ENCODE measurements at regions not wholly inside any gene's neighbourhood (a gene's known extent, or its start where the extent isn't known, plus 50 kb on each side); places are given as distances from the start of the nearest gene placed in this dataset.
"Not testable (repeated sequence)": the region's sequence is repeated elsewhere in the genome, so short reads cannot be mapped to it uniquely, and the experiment has no call there.

DNA sequence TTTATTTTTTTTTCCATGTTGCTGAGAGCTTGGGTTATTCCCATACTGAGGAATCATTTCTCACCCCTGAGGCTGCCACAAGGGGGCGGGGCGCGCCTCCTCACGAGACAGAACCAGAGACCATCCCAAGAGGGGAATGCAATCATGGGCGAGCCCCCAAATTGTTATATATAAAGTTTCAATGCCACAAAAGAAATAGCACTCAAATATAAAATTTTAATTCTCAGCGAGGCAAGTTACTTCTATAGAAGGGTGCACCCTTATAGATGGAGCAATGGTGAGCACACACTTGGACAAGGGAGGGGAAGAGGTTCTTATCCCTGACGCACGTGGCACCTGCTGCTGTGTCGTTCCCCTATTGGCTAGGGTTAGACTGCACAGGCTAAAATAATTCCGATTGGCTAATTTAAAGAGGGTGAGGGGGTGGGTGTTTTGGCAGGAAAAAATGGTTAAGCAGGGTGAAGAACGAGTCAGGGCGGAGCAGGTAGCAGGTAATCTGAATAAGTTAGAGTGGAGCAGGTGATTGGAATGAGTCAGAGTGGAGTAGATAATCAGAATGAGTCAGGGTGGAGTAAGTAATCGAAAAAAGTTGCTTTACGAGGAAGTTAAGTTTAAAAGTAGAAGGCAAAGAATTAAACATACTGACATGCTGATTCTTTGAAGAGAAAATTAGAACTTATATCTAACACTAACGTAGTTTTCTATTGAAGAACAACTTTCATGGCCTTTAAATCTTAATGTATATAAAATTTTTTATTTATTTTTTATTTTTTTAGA, 177.5 kb downstream of the MTCL1 start:
- peak; percentile 49; the same call in 1 of the 3 replicates for ATAC-seq (ENCODE audit: low read depth)
- H3K27me3 ChIP-seq (ENCODE audit: insufficient read depth, poor library complexity, severe bottlenecking), result no peaks in the 10 kb centered on the region
- peak overlapping the region; percentile 47 for H3K27ac ChIP-seq (ENCODE audit: poor library complexity, severe bottlenecking)
- no peak overlapping the region for H3K4me3 ChIP-seq (ENCODE audit: severe bottlenecking)
- H3K9me3 ChIP-seq (ENCODE audit: severe bottlenecking), result no peaks in the 10 kb centered on the region
- DNase-seq (ENCODE audit: low spot score), result no peak
- H3K36me3 ChIP-seq (ENCODE audit: low read depth), result no peaks in the 10 kb centered on the region
- TF ChIP-seq, protein P1, sequence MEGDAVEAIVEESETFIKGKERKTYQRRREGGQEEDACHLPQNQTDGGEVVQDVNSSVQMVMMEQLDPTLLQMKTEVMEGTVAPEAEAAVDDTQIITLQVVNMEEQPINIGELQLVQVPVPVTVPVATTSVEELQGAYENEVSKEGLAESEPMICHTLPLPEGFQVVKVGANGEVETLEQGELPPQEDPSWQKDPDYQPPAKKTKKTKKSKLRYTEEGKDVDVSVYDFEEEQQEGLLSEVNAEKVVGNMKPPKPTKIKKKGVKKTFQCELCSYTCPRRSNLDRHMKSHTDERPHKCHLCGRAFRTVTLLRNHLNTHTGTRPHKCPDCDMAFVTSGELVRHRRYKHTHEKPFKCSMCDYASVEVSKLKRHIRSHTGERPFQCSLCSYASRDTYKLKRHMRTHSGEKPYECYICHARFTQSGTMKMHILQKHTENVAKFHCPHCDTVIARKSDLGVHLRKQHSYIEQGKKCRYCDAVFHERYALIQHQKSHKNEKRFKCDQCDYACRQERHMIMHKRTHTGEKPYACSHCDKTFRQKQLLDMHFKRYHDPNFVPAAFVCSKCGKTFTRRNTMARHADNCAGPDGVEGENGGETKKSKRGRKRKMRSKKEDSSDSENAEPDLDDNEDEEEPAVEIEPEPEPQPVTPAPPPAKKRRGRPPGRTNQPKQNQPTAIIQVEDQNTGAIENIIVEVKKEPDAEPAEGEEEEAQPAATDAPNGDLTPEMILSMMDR (IDR thresholded peaks at IDR 0.05; ENCODE audit: poor library complexity, severe bottlenecking), result peak; percentile 31
- peaks cover 4% of the 10 kb centered on the region for H3K4me1 ChIP-seq (ENCODE audit: insufficient read depth, poor library complexity, severe bottlenecking)

DNA sequence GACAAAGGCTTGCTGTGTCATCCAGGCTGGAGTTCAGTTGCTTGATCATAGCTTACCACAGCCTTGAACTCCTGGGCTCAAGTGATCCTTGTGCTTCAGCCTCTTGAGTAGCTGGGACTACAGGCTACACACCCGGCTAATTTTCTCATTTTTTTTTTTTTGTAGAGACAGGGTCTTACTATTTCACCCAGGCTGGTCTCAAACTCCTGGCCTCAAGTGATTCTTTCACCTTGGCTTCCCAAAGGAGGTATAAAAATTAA, 178.0 kb downstream of the MTCL1 start:
- ATAC-seq (ENCODE audit: low read depth), result no peak
- TF ChIP-seq, protein P1 (IDR thresholded peaks at IDR 0.05; ENCODE audit: poor library complexity, severe bottlenecking), result no peak
- Histone ChIP-seq H3K36me3 (ENCODE audit: low read depth) (no peaks in the 10 kb centered on the region), H3K4me3 (ENCODE audit: severe bottlenecking) (no peak overlapping the region), H3K27me3 (ENCODE audit: insufficient read depth, poor library complexity, severe bottlenecking) (no peaks in the 10 kb centered on the region), H3K27ac (ENCODE audit: poor library complexity, severe bottlenecking) (peak overlapping the region; percentile 47), H3K4me1 (ENCODE audit: insufficient read depth, poor library complexity, severe bottlenecking) (peaks cover 4% of the 10 kb centered on the region), H3K9me3 (ENCODE audit: severe bottlenecking) (no peaks in the 10 kb centered on the region)
- DNase-seq (ENCODE audit: low spot score), result no peak

DNA sequence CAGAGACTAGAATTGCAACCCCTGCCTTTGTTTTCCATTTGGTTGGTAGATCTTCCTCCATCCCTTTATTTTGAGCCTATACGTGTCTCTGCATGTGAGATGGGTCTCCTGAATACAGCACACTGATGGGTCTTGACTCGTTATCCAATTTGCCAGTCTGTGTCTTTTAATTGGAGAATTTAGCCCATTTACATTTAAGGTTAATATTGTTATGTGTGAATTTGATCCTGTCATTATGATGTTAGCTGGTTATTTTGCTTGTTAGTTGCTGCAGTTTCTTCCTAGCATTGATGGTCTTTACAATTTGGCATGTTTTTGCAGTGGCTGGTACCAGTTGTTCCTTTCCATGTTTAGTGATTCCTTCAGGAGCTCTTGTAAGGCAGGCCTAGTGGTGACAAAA, 182.5 kb downstream of the MTCL1 start:
- not testable (repeated sequence) for DNase-seq (ENCODE audit: low spot score); H3K27me3 ChIP-seq (ENCODE audit: insufficient read depth, poor library complexity, severe bottlenecking); H3K9me3 ChIP-seq (ENCODE audit: severe bottlenecking); H3K36me3 ChIP-seq (ENCODE audit: low read depth); H3K4me3 ChIP-seq (ENCODE audit: severe bottlenecking); ATAC-seq (ENCODE audit: low read depth); H3K27ac ChIP-seq (ENCODE audit: poor library complexity, severe bottlenecking)
- peaks cover 14% of the 10 kb centered on the region for H3K4me1 ChIP-seq (ENCODE audit: insufficient read depth, poor library complexity, severe bottlenecking)

DNA sequence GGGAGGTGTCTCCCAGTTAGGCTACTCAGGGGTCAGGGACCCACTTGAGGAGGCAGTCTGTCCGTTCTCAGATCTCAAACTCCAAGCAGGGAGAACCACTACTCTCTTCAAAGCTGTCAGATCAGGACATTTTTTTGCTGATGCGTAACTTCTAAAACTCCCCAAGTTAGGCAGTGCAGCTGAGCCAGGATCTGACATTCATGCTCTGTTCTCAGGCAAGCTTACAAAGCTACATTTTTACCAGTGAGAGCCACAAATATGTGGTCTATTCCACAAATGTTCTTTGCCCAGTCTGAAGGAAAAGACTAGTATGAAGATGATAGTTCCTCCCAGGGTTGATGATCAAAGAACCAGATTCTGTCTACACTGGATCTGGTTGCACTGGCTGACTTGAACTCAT, 184.1 kb downstream of the MTCL1 start:
- Histone ChIP-seq H3K36me3 (ENCODE audit: low read depth) (no peaks in the 10 kb centered on the region), H3K4me3 (ENCODE audit: severe bottlenecking) (no peak overlapping the region), H3K27me3 (ENCODE audit: insufficient read depth, poor library complexity, severe bottlenecking) (no peaks in the 10 kb centered on the region), H3K9me3 (ENCODE audit: severe bottlenecking) (no peaks in the 10 kb centered on the region), H3K27ac (ENCODE audit: poor library complexity, severe bottlenecking) (peak overlapping the region; percentile 97), H3K4me1 (ENCODE audit: insufficient read depth, poor library complexity, severe bottlenecking) (peaks cover 14% of the 10 kb centered on the region)
- DNase-seq (ENCODE audit: low spot score), result no peak
- TF ChIP-seq, protein P1 (IDR thresholded peaks at IDR 0.05; ENCODE audit: poor library complexity, severe bottlenecking), result no peak
- ATAC-seq (ENCODE audit: low read depth), result no peak

DNA sequence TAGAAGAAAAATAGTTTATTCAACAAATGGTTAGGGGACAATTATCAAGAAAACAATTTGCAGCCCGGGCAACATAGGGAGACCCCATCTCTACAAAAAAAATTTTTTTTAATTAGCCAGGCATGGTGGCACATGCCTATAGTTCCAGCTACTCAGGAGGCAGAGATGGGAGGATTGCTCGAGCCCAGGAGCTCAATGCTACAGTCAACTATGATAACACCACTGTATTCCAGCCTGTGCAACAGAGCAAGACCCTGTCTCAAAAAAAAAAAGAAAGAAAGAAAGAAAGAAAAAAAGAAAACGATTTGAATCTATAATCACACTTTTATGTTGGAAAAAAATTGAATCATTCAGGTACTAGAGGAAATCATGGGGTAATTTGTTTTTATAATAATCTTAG, 185.1 kb downstream of the MTCL1 start:
- not testable (repeated sequence) for ATAC-seq (ENCODE audit: low read depth); DNase-seq (ENCODE audit: low spot score)

DNA sequence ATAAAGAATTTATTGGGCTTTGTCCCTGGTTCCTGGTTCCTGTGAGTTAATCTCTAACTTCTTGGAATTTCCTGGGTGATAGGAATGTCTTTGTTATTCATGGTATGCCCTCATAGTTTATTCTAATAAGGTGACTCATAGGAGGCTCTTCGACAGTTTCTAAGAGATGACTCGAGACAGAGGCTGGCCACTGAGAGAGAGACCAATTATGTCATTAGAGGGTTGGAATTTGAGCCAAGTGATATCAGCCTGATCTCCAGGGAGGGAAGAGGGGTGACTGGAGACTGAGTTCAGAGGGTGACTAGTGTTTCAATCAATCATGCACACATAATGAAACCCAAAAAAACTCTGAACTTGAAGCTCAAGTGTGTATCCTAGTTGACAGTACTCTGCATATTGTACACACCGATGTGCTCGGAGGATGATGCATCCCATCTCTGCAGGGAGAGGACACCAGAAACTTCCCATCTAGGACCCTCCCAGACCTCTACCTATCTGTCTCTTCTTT, 185.7 kb downstream of the MTCL1 start:
- Histone ChIP-seq H3K36me3 (ENCODE audit: low read depth) (no peaks in the 10 kb centered on the region), H3K9me3 (ENCODE audit: severe bottlenecking) (no peaks in the 10 kb centered on the region), H3K4me1 (ENCODE audit: insufficient read depth, poor library complexity, severe bottlenecking) (peaks cover 14% of the 10 kb centered on the region), H3K4me3 (ENCODE audit: severe bottlenecking) (no peak overlapping the region), H3K27me3 (ENCODE audit: insufficient read depth, poor library complexity, severe bottlenecking) (no peaks in the 10 kb centered on the region), H3K27ac (ENCODE audit: poor library complexity, severe bottlenecking) (peak overlapping the region; percentile 97)
- ATAC-seq (ENCODE audit: low read depth) (peak; percentile 99), DNase-seq (ENCODE audit: low spot score) (peak; percentile 66)
- TF ChIP-seq, protein P1 (IDR thresholded peaks at IDR 0.05; ENCODE audit: poor library complexity, severe bottlenecking), result no peak

More for the DNA sequence above, 185.1 kb downstream of the MTCL1 start:
- Histone ChIP-seq H3K4me1 (ENCODE audit: insufficient read depth, poor library complexity, severe bottlenecking) (peaks cover 14% of the 10 kb centered on the region), H3K27ac (ENCODE audit: poor library complexity, severe bottlenecking) (peak overlapping the region; percentile 97)
- not testable (repeated sequence) for H3K4me3 ChIP-seq (ENCODE audit: severe bottlenecking); H3K36me3 ChIP-seq (ENCODE audit: low read depth); H3K9me3 ChIP-seq (ENCODE audit: severe bottlenecking); H3K27me3 ChIP-seq (ENCODE audit: insufficient read depth, poor library complexity, severe bottlenecking)

Measured in RWPE2 (cell line).